ENCODE measurements at regions not wholly inside any gene's neighbourhood (a gene's known extent, or its start where the extent isn't known, plus 50 kb on each side); places are given as distances from the start of the nearest gene placed in this dataset.

- no peaks in the 10 kb centered on the region for H3K4me1 ChIP-seq
- no peaks in the 10 kb centered on the region for H3K36me3 ChIP-seq (ENCODE audit: control insufficient read depth, insufficient read depth, low read length)
- Mint-ChIP-seq H3K4me1 (ENCODE audit: low read depth, unreplicated experiment) (no peaks in the 10 kb centered on the region), H3K9me3 (ENCODE audit: unreplicated experiment) (no peaks in the 10 kb centered on the region), H3K27ac (ENCODE audit: unreplicated experiment) (no peak overlapping the region), H3K36me3 (ENCODE audit: insufficient read depth, unreplicated experiment) (no peaks in the 10 kb centered on the region), H3K4me3 (ENCODE audit: unreplicated experiment) (no peak overlapping the region), H3K27me3 (ENCODE audit: insufficient read depth, unreplicated experiment) (peaks cover 10% of the 10 kb centered on the region)
- H3K4me3 ChIP-seq (ENCODE audit: low read depth, low read length) = no peak overlapping the region
- H3K27me3 ChIP-seq (replicated peaks; ENCODE audit: control insufficient read depth, insufficient read depth, low read length) = no peaks in the 10 kb centered on the region; the same call in 1 of the 2 replicates
- no peak for DNase-seq
- BruUV-seq (replicated peaks) = no TSS peak
- POLR2A ChIA-PET = no interaction called here
- no peaks in the 10 kb centered on the region for H3K9me3 ChIP-seq
- CTCF ChIA-PET = no interaction called here
- intact Hi-C loops (cut with micrococcal nuclease; ENCODE audit: unreplicated experiment) = no loop called here
- TF ChIP-seq, protein P1, sequence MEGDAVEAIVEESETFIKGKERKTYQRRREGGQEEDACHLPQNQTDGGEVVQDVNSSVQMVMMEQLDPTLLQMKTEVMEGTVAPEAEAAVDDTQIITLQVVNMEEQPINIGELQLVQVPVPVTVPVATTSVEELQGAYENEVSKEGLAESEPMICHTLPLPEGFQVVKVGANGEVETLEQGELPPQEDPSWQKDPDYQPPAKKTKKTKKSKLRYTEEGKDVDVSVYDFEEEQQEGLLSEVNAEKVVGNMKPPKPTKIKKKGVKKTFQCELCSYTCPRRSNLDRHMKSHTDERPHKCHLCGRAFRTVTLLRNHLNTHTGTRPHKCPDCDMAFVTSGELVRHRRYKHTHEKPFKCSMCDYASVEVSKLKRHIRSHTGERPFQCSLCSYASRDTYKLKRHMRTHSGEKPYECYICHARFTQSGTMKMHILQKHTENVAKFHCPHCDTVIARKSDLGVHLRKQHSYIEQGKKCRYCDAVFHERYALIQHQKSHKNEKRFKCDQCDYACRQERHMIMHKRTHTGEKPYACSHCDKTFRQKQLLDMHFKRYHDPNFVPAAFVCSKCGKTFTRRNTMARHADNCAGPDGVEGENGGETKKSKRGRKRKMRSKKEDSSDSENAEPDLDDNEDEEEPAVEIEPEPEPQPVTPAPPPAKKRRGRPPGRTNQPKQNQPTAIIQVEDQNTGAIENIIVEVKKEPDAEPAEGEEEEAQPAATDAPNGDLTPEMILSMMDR (IDR thresholded peaks at IDR 0.05; ENCODE audit: insufficient read depth in 1 of 2, low read depth in 1 of 2, low read length in 1 of 2, severe bottlenecking in 1 of 2, unreplicated experiment in 1 of 2) = no peak
These were observed 151.1 kb upstream of the ROPN1 start for GRCh38 chr3:124143047-124143446.

GRCh38 chr3:124144035-124144814 lies 152.3 kb upstream of the ROPN1 start:
- no TSS peak for BruUV-seq (replicated peaks)
- no peak for DNase-seq
- no peaks in the 10 kb centered on the region for H3K36me3 Mint-ChIP-seq (ENCODE audit: insufficient read depth, unreplicated experiment)
- POLR2A ChIA-PET = no interaction called here
- Histone ChIP-seq H3K4me3 (ENCODE audit: low read depth, low read length) (no peak overlapping the region), H3K4me1 (no peaks in the 10 kb centered on the region), H3K9me3 (no peaks in the 10 kb centered on the region), H3K36me3 (ENCODE audit: control insufficient read depth, insufficient read depth, low read length) (no peaks in the 10 kb centered on the region), H3K27me3 (replicated peaks; ENCODE audit: control insufficient read depth, insufficient read depth, low read length) (no peaks in the 10 kb centered on the region)
- TF ChIP-seq, protein P1 (IDR thresholded peaks at IDR 0.05; ENCODE audit: insufficient read depth in 1 of 2, low read depth in 1 of 2, low read length in 1 of 2, severe bottlenecking in 1 of 2, unreplicated experiment in 1 of 2) = no peak
- intact Hi-C loops (cut with micrococcal nuclease; ENCODE audit: unreplicated experiment) = no loop called here
- peaks cover 14% of the 10 kb centered on the region for H3K27me3 Mint-ChIP-seq (ENCODE audit: insufficient read depth, unreplicated experiment)
- no peak overlapping the region for H3K4me3 Mint-ChIP-seq (ENCODE audit: unreplicated experiment)
- H3K27ac Mint-ChIP-seq (ENCODE audit: unreplicated experiment) = no peak overlapping the region
- no peaks in the 10 kb centered on the region for H3K4me1 Mint-ChIP-seq (ENCODE audit: low read depth, unreplicated experiment)
- H3K9me3 Mint-ChIP-seq (ENCODE audit: unreplicated experiment) = no peaks in the 10 kb centered on the region
- CTCF ChIA-PET = no interaction called here

DNA sequence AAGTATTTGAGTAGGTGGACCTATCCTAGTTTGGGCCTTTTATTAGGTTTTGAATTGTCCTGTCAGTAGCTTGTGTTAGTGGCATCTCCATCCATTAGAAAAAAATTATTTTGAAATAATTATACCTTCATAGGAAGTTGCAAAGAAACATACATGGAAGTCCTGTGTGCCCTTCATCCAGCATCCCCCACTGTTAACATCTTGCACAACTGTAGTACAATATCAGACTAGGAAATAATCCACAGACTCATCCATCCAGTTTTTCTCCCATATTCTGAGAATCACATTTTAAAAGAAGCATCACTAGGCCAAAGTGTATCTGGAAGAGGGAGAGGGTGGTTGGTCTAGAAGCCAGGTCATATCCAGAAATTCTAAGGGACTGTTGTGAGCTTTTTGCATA lies 155.5 kb upstream of the ROPN1 start:
- Mint-ChIP-seq H3K27ac (ENCODE audit: unreplicated experiment) (no peak overlapping the region), H3K27me3 (ENCODE audit: insufficient read depth, unreplicated experiment) (peaks cover 14% of the 10 kb centered on the region), H3K4me1 (ENCODE audit: low read depth, unreplicated experiment) (no peaks in the 10 kb centered on the region), H3K4me3 (ENCODE audit: unreplicated experiment) (no peak overlapping the region), H3K9me3 (ENCODE audit: unreplicated experiment) (no peaks in the 10 kb centered on the region), H3K36me3 (ENCODE audit: insufficient read depth, unreplicated experiment) (no peaks in the 10 kb centered on the region)
- no peak for DNase-seq
- intact Hi-C loops (cut with micrococcal nuclease; ENCODE audit: unreplicated experiment) = no loop called here
- CTCF ChIA-PET = no interaction called here
- TF ChIP-seq, protein P1 (IDR thresholded peaks at IDR 0.05; ENCODE audit: insufficient read depth in 1 of 2, low read depth in 1 of 2, low read length in 1 of 2, severe bottlenecking in 1 of 2, unreplicated experiment in 1 of 2) = no peak
- no peaks in the 10 kb centered on the region for H3K4me1 ChIP-seq
- POLR2A ChIA-PET = no interaction called here
- H3K27me3 ChIP-seq (replicated peaks; ENCODE audit: control insufficient read depth, insufficient read depth, low read length) = no peaks in the 10 kb centered on the region
- BruUV-seq (replicated peaks) = no TSS peak
- no peaks in the 10 kb centered on the region for H3K9me3 ChIP-seq
- no peak overlapping the region for H3K4me3 ChIP-seq (ENCODE audit: low read depth, low read length)
- no peaks in the 10 kb centered on the region for H3K36me3 ChIP-seq (ENCODE audit: control insufficient read depth, insufficient read depth, low read length)
